OCI-LY7 (cell line): ENCODE measurements at regions not wholly inside any gene's neighbourhood (a gene's known extent, or its start where the extent isn't known, plus 50 kb on each side); places are given as distances from the start of the nearest gene placed in this dataset.

ENCODE experiments used
- BruUV-seq: library from RNA; stranded (reverse); fragments of 400-500 nt; replicated peaks from 2 replicates; lab custom pipeline; 2021; lab: Mats Ljungman, UMichigan
- CTCF ChIA-PET: fragments of 300-600 bp; sonication (Branson Sonifier 250); formaldehyde crosslinking; loops from one replicate; lab custom pipeline; 2022; ENCODE audit warnings: antibody characterized with exemption; ENCODE audit not compliant: unreplicated experiment; lab: Charles Lee
- POLR2A ChIA-PET: fragments of 300-600 bp; sonication (Branson Sonifier 250); formaldehyde crosslinking; loops from one replicate; lab custom pipeline; 2022; ENCODE audit warnings: antibody characterized with exemption; lab: Charles Lee
- DNase-seq: peaks from one replicate; pipeline ENCODE4 v3.0.0-alpha.2; 2015; ENCODE audit warnings: low spot score
- H2AFZ ChIP-seq: fragments of 200-600 bp; sonication (generic), shearing (Covaris generic); 2 replicates; pipeline ENCODE4 v1.6.1; 2014; ENCODE audit warnings: mild to moderate bottlenecking, antibody characterized with exemption, low read length, moderate library complexity
- H3K27ac ChIP-seq: fragments of 200-600 bp; sonication (generic); 2 replicates; pipeline ENCODE4 v1.5.1; 2014; ENCODE audit warnings: mixed run types, low read depth, mild to moderate bottlenecking, moderate library complexity, low read length, inconsistent platforms; ENCODE audit not compliant: poor library complexity, severe bottlenecking
- H3K36me3 ChIP-seq: fragments of 200-600 bp; sonication (generic); 2 replicates; pipeline ENCODE4 v1.6.1; 2014; ENCODE audit warnings: mild to moderate bottlenecking, antibody characterized with exemption, low read length, moderate library complexity, mixed read lengths; ENCODE audit not compliant: insufficient read depth
- H3K4me1 ChIP-seq: fragments of 200-600 bp; sonication (generic); 2 replicates; pipeline ENCODE4 v1.5.1; 2014; ENCODE audit warnings: mild to moderate bottlenecking, low read length; ENCODE audit not compliant: insufficient read depth, poor library complexity, severe bottlenecking
- H3K4me2 ChIP-seq: fragments of 200-600 bp; sonication (generic); 2 replicates; pipeline ENCODE4 v1.6.1; 2014; ENCODE audit warnings: mild to moderate bottlenecking, low read length
- H3K4me3 ChIP-seq: fragments of 200-600 bp; sonication (generic); 2 replicates; pipeline ENCODE4 v1.5.1; 2014; ENCODE audit warnings: mild to moderate bottlenecking, low read depth, low read length; ENCODE audit not compliant: poor library complexity, severe bottlenecking
- H3K79me2 ChIP-seq: fragments of 200-600 bp; sonication (generic); 2 replicates; pipeline ENCODE4 v1.6.1; 2016; ENCODE audit warnings: low read depth, mild to moderate bottlenecking, low read length, moderate library complexity, mixed read lengths; ENCODE audit not compliant: insufficient read depth
- H3K9me2 ChIP-seq: fragments of 200-600 bp; sonication (generic); 2 replicates; pipeline ENCODE4 v1.6.1; 2016; ENCODE audit warnings: mild to moderate bottlenecking, low read length, mixed read lengths; ENCODE audit not compliant: insufficient read depth
- H3K9me3 ChIP-seq: fragments of 200-600 bp; sonication (generic); 2 replicates; pipeline ENCODE4 v1.6.1; 2014; ENCODE audit warnings: mild to moderate bottlenecking, mixed run types, low read length, mixed read lengths
- H4K20me1 ChIP-seq: fragments of 200-600 bp; sonication (generic); 2 replicates; pipeline ENCODE4 v1.6.1; 2014; ENCODE audit warnings: mild to moderate bottlenecking, antibody characterized with exemption, low read length, moderate library complexity, mixed read lengths; ENCODE audit not compliant: insufficient read depth
- EZH2phosphoT487 ChIP-seq: fragments of 200-600 bp; sonication (generic); IDR thresholded peaks from 2 replicates; pipeline ENCODE4 v1.6.1; 2018; ENCODE audit warnings: low read depth, borderline replicate concordance, mild to moderate bottlenecking, mixed run types, antibody characterized with exemption, low read length, moderate library complexity, mixed read lengths
- intact Hi-C: fragments of 100-400 bp; cut with micrococcal nuclease; formaldehyde crosslinking; loops from one replicate; pipeline ENCODE4 v1.10.0; 2022; ENCODE audit not compliant: unreplicated experiment
- TF ChIP-seq, protein P1 (sequence below): fragments of 200-600 bp; sonication (generic); conservative IDR thresholded peaks from 2 replicates; pipeline ENCODE4 v1.5.1; 2014; ENCODE audit warnings: mild to moderate bottlenecking, antibody characterized with exemption, low read length, moderate library complexity, mixed read lengths

DNA sequence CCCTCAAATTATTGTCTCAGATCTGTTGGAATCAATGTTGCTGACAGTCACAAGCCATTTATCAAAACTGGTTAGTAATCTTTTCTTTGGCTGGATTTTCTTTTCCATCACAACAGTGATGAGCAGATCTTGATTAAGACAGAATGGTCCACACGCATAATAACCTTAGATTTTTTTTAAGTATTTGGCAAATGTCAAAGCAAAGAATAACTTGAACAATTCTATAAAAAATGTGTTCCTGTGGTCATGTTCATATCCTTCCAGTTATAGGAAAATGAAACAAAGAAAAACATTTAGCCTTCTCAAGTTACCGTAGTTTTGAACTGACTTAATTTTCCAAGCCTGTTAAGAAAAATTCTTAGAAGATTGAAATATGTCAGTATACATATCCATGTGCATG is 659.9 kb upstream of the ID2 start:
- TF ChIP-seq EZH2phosphoT487, result no peak
- TF ChIP-seq, protein P1, sequence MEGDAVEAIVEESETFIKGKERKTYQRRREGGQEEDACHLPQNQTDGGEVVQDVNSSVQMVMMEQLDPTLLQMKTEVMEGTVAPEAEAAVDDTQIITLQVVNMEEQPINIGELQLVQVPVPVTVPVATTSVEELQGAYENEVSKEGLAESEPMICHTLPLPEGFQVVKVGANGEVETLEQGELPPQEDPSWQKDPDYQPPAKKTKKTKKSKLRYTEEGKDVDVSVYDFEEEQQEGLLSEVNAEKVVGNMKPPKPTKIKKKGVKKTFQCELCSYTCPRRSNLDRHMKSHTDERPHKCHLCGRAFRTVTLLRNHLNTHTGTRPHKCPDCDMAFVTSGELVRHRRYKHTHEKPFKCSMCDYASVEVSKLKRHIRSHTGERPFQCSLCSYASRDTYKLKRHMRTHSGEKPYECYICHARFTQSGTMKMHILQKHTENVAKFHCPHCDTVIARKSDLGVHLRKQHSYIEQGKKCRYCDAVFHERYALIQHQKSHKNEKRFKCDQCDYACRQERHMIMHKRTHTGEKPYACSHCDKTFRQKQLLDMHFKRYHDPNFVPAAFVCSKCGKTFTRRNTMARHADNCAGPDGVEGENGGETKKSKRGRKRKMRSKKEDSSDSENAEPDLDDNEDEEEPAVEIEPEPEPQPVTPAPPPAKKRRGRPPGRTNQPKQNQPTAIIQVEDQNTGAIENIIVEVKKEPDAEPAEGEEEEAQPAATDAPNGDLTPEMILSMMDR, result no peak
- H3K36me3 ChIP-seq, result peaks cover 8% of the 10 kb centered on the region; the same call in 1 of the 2 replicates
- no peak overlapping the region for H3K4me3 ChIP-seq
- no peak overlapping the region for H3K27ac ChIP-seq
- BruUV-seq, result no TSS peak
- no peaks in the 10 kb centered on the region for H4K20me1 ChIP-seq
- POLR2A ChIA-PET, result interaction anchor here (0.6 kb wide), 1 partner anchor 462 kb away, joined by 3 read pairs; no protein-coding TSS in a partner anchor
- H3K9me3 ChIP-seq, result peaks cover 17% of the 10 kb centered on the region
- H2AFZ ChIP-seq, result no peak overlapping the region
- H3K79me2 ChIP-seq, result no peaks in the 10 kb centered on the region
- H3K4me2 ChIP-seq, result no peak overlapping the region
- intact Hi-C loops, result no loop called here
- H3K9me2 ChIP-seq, result no peaks in the 10 kb centered on the region
- CTCF ChIA-PET, result no interaction called here
- H3K4me1 ChIP-seq, result peaks cover 13% of the 10 kb centered on the region
- no peak for DNase-seq

DNA sequence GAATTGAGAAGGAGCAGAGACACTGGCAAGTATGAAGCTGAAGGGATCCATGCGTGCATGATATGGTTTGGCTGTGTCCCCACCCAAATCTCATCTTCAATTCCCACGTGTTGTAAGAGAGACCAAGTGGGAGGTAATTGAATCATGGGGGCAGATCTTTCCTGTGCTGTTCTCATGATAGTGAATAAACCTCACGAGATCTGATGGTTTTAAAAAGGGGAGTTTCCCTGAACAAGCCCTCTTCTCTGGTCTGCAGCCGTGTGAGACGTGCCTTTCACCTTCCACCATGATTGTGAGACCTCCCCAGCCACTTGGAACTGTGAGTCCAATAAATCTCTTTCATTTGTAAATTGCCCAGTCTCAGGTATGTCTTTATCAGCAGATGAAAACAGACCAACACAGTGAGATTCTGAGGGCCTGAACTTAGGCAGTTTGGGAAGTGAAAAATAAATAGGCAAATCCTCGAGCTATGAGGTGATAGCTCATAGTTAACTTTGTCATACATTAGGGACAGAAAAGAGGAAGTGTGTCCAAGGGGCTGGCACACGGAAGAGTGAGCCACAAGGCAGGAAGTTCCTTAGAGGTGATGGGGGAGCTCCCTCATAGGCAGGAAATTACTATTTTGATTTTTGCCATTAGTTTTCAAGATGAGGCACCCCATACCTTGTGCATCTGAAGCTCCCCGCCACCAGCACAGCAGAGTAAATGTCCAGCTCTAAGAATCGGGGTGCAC is 658.8 kb upstream of the ID2 start:
- peak; percentile 76 for DNase-seq
- POLR2A ChIA-PET, result interaction anchor here (0.6 to 1.2 kb wide), 7 partner anchors 11 to 659 kb away, joined by 3 to 4 read pairs (median 3); partner anchors contain the start of gene ID2
- BruUV-seq, result no TSS peak

More for the DNA sequence above, 658.8 kb upstream of the ID2 start:
- Histone ChIP-seq H3K9me3 (peaks cover 17% of the 10 kb centered on the region), H3K4me1 (peaks cover 13% of the 10 kb centered on the region), H3K36me3 (peaks cover 8% of the 10 kb centered on the region; the same call in 1 of the 2 replicates), H3K4me3 (peak overlapping the region; percentile 5), H3K27ac (peak overlapping the region; percentile 18), H2AFZ (peak overlapping the region; percentile 38; the same call in 1 of the 2 replicates), H3K4me2 (peak overlapping the region; percentile 42), H4K20me1 (no peaks in the 10 kb centered on the region), H3K79me2 (no peaks in the 10 kb centered on the region), H3K9me2 (no peaks in the 10 kb centered on the region)
- CTCF ChIA-PET, result interaction anchor here (0.6 kb wide), 1 partner anchor 100 kb away, joined by 3 read pairs; no protein-coding TSS in a partner anchor
- intact Hi-C loops, result no loop called here
- TF ChIP-seq, protein P1, result no peak
- TF ChIP-seq EZH2phosphoT487, result no peak
